SU-DHL-6 (cell line): ENCODE measurements at regions not wholly inside any gene's neighbourhood (a gene's known extent, or its start where the extent isn't known, plus 50 kb on each side); places are given as distances from the start of the nearest gene placed in this dataset.

Experiments used
- CTCF ChIP-seq: fragments of 200-600 bp; sonication (generic); IDR thresholded peaks from one replicate; pipeline ENCODE4 v1.5.1; 2017; ENCODE audit warnings: antibody characterized with exemption, mild to moderate bottlenecking, low read length, moderate library complexity; ENCODE audit not compliant: insufficient read depth, poor library complexity, severe bottlenecking
- EZH2phosphoT487 ChIP-seq: fragments of 200-600 bp; sonication (generic), shearing (Covaris generic); conservative IDR thresholded peaks from 2 replicates; pipeline ENCODE4 v1.6.1; 2018; ENCODE audit warnings: mild to moderate bottlenecking, antibody characterized with exemption, low read length, moderate library complexity, mixed read lengths

DNA sequence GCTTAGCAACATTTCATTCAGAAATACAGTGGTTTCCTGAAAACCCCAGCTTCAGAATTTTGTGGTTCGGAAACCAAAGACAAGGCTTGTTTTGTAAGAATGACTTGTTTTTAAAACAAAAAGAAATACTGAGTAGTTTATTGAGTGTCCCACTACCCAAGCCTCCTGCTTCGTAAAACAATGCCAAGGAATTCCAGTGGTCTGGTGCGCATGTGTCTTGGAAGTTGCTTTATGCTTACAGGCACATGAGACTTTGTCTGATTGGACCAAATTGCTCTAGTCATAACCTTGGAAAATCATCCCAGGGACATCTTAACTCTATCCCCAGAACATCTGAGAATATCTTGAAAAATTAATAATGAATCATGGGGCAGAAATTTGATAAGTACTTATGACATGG, 77.1 kb upstream of the FST start:
- no peak for TF ChIP-seq EZH2phosphoT487
- TF ChIP-seq CTCF, result no peak
